ENCODE measurements at regions not wholly inside any gene's neighbourhood (a gene's known extent, or its start where the extent isn't known, plus 50 kb on each side); places are given as distances from the start of the nearest gene placed in this dataset.

GRCh38 chr18:78297048-78297447 lies 682.6 kb upstream of the SALL3 start:
- no peak for DNase-seq (ENCODE audit: extremely low read depth in 1 of 2, low read depth in 1 of 2)

- DNase-seq (ENCODE audit: extremely low read depth in 1 of 2, low read depth in 1 of 2): no peak
Observed at GRCh38 chr18:78303519-78304191, 676.0 kb upstream of the SALL3 start.

GRCh38 chr18:78304192-78305164 lies 675.1 kb upstream of the SALL3 start:
- no peak for DNase-seq (ENCODE audit: extremely low read depth in 1 of 2, low read depth in 1 of 2)

- DNase-seq (ENCODE audit: extremely low read depth in 1 of 2, low read depth in 1 of 2): no peak
Observed at GRCh38 chr18:78305789-78306188, 673.8 kb upstream of the SALL3 start.

- no peak for DNase-seq (ENCODE audit: extremely low read depth in 1 of 2, low read depth in 1 of 2)
Observed at GRCh38 chr18:78309307-78309706, 670.3 kb upstream of the SALL3 start.

- DNase-seq (ENCODE audit: extremely low read depth in 1 of 2, low read depth in 1 of 2): no peak
Observed at GRCh38 chr18:78309924-78310323, 669.7 kb upstream of the SALL3 start.

- no peak for DNase-seq (ENCODE audit: extremely low read depth in 1 of 2, low read depth in 1 of 2)
Observed at GRCh38 chr18:78319264-78319663, 660.4 kb upstream of the SALL3 start.

GRCh38 chr18:78319961-78320360 lies 659.7 kb upstream of the SALL3 start:
- DNase-seq (ENCODE audit: extremely low read depth in 1 of 2, low read depth in 1 of 2): no peak

GRCh38 chr18:78321402-78321801 lies 658.2 kb upstream of the SALL3 start:
- DNase-seq (ENCODE audit: extremely low read depth in 1 of 2, low read depth in 1 of 2): no peak

GRCh38 chr18:78323453-78324197 lies 656.0 kb upstream of the SALL3 start:
- DNase-seq (ENCODE audit: extremely low read depth in 1 of 2, low read depth in 1 of 2): no peak

GRCh38 chr18:78327643-78328042 lies 652.0 kb upstream of the SALL3 start:
- DNase-seq (ENCODE audit: extremely low read depth in 1 of 2, low read depth in 1 of 2): no peak

- DNase-seq (ENCODE audit: extremely low read depth in 1 of 2, low read depth in 1 of 2): no peak
Observed at GRCh38 chr18:78330766-78331165, 648.9 kb upstream of the SALL3 start.

GRCh38 chr18:78352910-78353309 lies 626.7 kb upstream of the SALL3 start:
- DNase-seq (ENCODE audit: extremely low read depth in 1 of 2, low read depth in 1 of 2): no peak

GRCh38 chr18:78362198-78362597 lies 617.4 kb upstream of the SALL3 start:
- DNase-seq (ENCODE audit: extremely low read depth in 1 of 2, low read depth in 1 of 2): no peak

GRCh38 chr18:78363556-78364387 lies 615.8 kb upstream of the SALL3 start:
- no peak for DNase-seq (ENCODE audit: extremely low read depth in 1 of 2, low read depth in 1 of 2)

- no peak for DNase-seq (ENCODE audit: extremely low read depth in 1 of 2, low read depth in 1 of 2)
Observed at GRCh38 chr18:78364388-78364960, 615.1 kb upstream of the SALL3 start.

- no peak for DNase-seq (ENCODE audit: extremely low read depth in 1 of 2, low read depth in 1 of 2)
Observed at GRCh38 chr18:78367996-78368395, 611.6 kb upstream of the SALL3 start.

- no peak for DNase-seq (ENCODE audit: extremely low read depth in 1 of 2, low read depth in 1 of 2)
Observed at GRCh38 chr18:78368726-78369125, 610.9 kb upstream of the SALL3 start.

GRCh38 chr18:78376046-78376445 lies 603.6 kb upstream of the SALL3 start:
- DNase-seq (ENCODE audit: extremely low read depth in 1 of 2, low read depth in 1 of 2): no peak

GRCh38 chr18:78378403-78378802 lies 601.2 kb upstream of the SALL3 start:
- no peak for DNase-seq (ENCODE audit: extremely low read depth in 1 of 2, low read depth in 1 of 2)

Measured in activated CD8-positive, alpha-beta memory T cell treated with anti-CD3 and anti-CD28 coated beads for 1 hour (primary cell).